NCI-H1930 (cell line): ENCODE measurements at regions not wholly inside any gene's neighbourhood (a gene's known extent, or its start where the extent isn't known, plus 50 kb on each side); places are given as distances from the start of the nearest gene placed in this dataset.
"Not testable (repeated sequence)": the region's sequence is repeated elsewhere in the genome, so short reads cannot be mapped to it uniquely, and the experiment has no call there.

ENCODE experiments used
- DNase-seq, 2 experiments: peaks; one replicate each; lab custom pipeline; 2025; lab: John Stamatoyannopoulos, UW

DNA sequence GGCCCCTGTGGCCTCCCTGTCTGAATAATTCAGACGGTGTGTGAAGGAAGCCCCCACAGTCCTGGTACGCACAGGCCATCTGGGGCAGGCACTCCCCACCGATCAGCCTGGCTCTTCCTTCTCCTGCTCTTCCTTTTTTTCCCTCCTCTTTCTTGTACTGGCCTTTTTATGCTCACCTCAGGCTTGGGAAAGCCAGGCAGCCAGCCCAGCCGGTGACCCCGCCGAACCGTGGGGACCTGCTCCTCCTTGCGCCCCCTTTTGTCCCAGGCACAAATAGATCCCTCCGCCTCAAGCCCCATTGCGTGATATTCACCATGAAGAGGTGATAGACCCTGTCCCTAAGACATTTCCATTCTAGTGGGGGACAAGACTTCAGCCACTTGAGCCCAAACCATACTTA, 80.2 kb upstream of the BRD7 start:
- no peak for DNase-seq

DNA sequence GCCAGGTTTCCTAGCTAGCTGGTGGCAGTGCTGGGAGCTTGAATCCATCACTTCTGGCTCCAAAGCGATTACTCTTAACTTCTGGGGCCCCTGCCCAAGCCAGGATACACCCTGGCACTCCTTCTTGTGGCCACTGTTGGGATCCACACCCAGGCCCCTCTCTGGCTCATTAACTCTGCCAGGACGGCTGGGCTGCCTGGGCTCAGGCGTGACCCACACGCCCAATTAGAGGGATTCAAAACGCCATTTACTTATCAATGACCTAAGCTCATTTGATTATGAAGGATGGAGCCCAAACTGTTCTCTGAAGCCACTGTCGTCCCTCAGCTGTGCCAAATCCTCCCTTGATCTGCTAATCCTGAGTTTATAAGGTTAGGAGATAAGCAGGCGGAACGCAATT, 79.7 kb upstream of the BRD7 start:
- DNase-seq, result no peak

DNA sequence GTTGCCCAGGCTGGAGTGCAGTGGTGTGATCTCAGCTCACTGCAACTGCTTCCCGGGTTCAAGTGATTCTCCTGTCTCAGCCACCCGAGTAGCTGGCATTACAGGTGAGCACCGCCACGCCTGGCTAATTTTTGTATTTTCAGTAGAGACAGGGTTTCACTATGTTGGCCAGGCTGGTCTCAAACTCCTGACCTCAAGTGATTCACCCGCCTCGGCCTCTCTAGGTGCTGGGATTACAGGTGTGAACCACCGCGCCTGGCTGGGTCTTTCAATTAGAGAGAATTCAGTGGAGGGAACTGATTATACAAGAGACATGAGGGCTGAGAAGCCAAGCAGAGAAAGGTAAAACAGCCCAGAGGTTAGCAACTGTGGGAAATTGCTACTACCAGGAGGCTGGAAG, 78.6 kb upstream of the BRD7 start:
- not testable (repeated sequence) for DNase-seq

DNA sequence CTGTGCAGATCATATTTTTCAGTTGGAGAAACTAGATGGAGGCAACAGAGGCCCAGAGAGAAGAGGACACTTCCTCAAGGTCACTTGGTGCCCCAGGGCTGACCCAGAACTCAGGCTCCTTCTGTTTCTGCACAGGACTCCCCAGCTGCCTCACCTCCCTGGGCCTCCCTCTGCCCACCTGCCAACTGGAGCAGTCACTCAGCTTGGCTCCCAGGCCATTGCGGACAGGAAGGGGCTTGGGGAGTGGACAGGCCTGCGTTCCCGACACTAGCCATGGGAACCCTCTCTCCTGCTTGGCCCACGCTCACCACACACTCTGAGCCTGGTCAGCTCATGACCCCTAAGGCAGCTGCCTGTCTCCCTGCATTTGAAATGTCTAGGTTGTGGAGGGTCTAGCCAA, 78.1 kb upstream of the BRD7 start:
- DNase-seq, result no peak

DNA sequence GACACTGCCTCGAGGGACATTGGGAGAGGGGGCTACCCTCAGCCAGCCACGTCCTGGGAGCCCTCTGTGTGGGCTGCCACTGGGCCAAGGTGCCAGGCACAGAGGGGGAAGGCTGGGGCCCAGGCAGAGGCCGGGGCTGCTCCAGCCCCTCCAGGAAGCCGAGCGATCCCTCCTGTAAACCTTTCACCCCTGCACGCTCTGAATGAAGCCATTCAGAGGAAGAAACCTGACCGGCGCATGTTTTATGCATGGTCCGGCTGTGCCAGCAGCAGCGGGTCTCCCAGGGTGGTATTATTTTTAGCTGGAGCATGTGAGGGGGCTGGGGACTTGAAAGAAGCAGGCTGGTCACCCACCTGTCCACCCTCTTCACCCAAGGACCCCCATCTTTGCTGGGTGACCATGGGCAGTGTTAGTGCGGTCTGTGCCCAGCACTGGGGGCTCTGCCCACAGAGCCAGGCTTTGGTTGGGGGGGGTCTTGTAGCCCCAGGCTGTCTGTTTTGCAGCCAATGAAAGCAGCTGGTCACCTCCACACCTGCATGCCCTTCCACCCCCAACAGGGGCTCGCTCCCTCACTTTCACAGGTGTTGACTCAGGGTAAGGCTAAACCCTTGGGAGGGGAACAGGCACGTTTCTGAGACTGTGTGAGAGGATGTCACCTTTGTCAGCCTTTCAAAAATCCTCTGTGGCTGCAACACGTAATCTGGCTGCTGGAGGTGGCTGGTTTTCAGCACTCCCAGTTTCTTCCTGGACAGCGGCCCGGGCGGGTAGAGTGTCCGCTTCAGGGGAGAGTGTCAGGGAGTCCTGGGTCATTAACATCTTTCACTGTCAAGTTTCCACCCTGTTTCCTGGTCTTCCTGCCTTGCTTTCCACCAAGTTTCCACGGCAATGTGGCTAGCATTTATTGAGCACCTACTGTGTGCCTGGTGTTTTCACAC, 77.1 kb upstream of the BRD7 start:
- no peak for DNase-seq

DNA sequence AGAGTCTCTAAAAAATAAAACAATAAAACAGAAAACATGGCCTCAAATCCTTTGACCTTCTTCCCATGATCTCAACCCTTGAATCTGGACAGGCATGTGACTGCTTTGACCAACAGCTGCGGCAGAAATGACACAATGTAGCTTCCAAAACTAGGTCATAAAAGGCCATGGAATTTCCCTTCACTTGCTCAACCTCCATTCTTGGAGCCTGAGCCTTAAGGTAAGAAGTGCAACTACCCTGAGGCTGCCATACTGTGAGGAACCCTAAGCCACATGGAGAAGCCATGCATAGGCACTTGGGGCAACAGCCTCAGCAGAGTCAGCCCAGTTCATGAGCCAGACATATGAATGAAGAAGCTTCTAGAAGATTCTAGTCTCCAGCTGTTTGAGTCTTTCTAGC, 75.7 kb upstream of the BRD7 start:
- DNase-seq, result no peak

DNA sequence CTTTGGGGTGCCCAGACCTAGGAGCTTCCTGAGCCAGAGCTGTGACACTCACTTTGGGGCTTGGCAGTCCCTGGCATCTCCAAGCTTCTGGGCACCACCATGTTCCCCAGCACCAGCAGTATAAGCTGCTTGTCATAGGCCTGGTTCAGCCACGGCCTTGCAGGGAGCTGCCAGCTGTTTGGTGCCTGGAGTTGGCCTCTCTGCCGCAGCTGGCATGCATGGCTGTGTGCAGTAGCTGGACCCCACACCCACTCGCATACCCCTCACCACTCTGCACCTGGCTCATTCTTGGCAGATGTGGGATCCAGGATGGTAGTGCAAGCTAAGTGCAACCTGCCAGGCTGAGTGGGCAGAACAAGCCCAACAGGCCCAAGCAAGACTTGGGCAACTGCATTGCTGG, 73.4 kb upstream of the BRD7 start:
- no peak for DNase-seq

DNA sequence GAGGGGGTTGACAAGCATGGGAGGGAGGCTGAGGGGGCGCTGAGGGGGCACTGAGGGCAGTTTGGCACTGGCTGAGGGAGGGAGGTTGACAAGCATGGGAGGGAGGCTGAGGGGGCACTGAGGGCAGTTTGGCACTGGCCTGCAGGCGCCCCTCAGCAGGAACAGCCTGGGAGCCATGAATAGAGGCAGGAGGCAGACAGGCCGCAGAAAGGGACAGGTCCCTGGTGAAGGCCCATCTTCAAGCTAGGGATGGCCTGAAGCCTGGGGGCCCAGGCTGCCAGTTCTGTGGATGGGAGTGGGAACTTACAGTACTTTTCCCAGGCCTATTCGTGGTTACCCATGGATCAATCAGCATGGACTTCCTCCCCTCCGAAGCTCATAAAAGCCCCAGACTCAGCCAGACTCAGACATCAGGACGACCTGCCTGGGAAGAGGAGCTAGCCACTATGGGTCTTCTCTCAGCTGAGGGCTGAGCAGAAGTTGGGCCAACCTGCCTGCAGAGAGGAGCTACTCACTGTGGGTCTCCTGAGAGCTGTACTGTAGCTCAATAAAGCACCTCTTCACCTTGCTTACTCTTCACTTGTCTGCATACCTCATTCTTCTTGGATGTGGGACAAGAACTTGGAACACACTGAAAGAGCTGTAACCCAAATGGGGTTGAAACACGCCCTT, 72.8 kb upstream of the BRD7 start:
- no peak for DNase-seq

DNA sequence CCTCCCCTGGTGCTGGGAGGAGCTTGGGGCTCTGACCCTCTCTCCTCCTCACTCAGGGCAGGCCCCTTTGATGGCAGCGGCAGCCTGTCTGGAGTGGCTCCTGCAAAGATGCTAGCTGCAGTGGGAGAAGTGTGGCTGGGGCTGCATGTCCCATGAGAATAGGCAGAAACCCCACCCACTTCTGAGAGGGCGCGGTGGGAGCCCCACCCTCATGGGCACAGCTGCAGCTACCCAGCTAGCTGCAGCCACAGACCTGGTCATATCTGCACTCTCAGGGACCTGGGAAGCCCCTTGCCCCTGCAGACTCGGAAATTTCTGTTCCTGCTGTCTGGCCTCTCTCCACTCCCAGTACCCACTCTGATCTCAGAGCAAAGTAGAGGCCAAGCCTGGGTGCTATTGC, 72.2 kb upstream of the BRD7 start:
- no peak for DNase-seq

DNA sequence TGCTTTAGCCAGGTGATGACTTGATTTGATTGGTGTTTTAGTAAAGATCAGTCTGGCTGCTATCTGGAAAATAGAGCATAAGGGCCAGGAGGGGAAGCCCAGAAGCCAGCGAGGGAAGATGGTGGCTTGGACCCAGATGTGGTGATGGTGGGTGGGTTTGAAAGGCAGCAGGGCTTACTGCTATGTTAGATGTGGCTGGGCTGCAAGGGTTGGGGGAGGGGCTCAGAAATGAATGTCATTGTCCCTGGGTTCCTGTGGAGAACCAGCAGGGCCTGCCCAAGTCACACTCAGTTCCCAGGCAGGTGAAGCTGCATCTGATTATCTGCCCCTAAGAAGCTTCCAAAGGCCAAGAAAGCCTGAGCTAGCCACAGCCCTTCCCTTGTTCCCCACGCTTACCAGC, 71.7 kb upstream of the BRD7 start:
- no peak for DNase-seq

DNA sequence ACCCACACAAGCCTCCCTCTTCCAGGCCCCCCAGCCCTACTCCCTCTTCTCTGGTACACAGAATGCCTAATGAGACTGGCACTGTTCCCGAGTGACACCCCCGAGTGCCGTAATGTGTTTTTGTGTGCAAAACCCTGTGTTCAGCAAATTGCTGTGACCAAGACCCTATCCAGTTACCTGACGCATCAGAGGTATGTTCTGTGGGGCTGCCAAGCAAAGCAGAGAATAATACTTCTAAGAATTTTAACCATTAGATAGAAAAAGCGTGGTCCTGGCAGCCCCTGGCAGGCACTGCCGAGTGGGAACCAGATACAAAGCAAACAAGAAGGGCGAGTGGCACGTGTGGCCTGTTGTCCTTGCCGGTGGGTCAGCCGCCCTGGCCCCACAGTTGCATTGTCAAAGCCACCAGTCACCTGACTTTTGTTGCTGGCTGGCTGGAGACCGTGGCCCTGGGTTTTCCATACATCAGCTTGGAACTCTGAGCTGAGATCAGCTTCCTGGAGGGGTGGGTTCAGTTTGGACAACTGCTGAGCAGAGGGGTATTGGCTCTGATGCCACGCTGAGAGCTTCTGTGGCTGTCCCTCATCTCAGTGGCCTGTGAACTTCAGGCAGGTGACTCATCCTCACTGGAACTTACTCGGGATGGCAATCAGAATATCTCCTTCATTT, 69.1 kb upstream of the BRD7 start:
- DNase-seq, result no peak

DNA sequence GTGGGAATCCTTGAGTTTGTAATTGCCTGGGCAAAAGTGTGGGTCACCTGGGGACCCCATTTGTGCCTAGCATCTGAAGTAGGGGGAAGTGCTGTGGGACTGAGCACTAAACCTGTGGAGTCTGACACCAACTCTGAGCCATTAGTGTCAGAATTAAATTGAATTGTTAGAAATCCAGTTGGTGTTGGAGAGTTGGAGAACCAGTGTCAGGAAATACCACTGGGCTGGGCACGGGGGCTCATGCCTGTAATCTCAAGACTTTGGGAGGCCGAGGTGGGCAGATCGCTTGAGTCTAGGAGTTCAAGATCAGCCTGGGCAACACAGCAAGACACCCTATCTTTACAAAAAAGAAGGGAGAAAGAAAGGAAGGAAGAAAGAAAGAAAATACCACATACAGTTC, 67.5 kb upstream of the BRD7 start:
- DNase-seq, result no peak

DNA sequence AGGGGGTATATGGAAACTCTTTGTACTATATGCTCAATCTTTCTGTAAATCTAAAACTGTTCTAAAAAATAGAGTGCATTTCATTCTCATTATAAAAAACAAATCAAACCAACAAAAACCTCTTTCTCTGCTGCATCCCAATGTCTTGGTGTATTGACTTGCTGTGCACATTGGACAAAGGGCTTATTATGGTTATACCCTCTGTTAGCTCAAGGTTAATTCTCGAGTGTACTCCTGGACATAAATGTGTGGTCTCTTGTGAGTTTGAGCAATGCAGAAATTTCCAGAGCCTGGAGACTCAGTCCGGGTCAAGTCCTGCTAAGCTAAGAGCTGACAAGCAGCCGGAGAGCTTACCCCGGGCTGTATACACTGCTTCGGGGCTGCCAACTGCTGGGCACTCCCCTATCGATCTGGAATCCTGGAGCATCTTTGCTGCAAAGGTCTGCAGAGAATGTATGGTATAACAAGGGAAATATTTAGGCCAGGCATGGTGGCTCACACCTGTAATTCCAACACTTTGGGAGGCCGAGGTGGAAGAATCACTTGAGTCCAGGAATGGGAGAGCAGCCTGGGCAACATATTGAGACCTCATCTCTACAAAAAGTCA, 66.2 kb upstream of the BRD7 start:
- no peak for DNase-seq

DNA sequence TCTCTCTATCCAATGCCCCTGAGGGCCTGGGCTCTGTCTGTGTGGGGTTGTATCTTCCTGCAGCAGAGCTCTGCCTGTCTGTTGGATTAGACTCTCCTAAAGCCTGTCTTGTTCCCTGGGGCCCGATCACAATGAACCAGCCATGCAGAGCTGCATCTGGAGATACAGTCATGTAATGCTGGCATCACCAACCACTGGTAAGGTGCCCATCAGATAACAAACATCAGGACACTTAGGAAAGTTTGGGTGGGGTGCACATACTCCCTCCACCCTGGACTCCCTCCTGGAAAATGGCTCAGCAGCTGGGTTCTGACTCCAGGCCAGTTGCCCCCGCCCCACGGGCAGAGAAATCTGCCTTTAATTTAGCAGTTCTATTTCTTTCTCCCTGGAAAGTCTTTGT, 61.3 kb upstream of the BRD7 start:
- DNase-seq, result no peak

DNA sequence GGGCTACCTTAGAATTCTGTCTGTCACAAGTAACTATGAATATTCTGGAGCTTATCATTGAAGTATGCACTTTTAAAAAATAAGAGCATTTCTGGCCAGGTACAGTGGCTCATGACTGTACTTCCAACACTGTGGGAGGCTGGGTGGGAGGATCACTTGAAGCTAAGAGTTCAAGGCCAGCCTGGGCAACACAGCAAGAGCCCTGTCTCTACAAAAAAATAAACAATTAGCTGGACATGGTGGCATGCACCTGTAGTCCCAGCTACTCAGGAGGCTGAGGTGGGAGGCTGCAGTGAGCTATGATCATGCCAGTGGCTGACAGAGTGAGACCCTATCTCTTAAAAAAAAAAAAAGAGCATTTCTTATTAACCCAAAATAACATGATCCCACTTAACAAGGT, 60.0 kb upstream of the BRD7 start:
- DNase-seq, result no peak

DNA sequence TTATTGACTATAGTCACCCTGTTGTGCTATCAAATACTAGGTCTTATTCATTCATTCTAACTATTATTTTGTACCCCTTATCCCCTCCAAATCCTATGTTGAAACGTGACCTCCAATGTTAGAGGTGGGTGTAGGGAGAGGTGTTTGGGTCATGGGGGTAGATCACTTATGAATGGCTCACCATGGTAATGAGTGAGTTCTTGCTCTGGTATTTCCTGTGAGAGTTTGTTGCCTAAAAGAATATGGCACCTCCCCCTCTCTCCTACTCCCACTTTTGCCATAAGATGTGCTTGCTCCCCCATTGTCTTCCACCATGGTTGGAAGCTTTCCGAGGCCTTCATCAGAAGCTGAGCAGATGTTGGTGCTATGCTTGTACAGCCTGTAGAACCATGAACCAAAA, 59.3 kb upstream of the BRD7 start:
- DNase-seq, result no peak

DNA sequence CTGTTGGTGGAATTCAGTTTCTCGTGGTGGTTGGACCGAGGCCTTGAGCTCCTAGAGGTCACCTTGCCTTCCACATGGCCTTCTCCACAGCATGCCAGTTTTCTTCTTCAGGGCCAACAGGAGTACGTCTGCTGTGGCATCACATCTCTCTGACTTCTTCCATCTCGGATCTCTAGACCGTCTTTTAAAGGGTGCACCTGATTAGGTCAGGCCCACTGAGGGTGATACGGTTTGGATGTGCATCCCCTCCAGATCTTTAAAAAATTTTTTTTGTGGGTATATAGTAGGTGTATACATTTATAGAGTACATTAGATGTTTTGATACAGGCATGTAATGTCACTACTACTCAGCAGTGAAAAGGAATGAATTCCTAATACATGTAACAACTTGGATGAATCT, 58.3 kb upstream of the BRD7 start:
- DNase-seq, result no peak

DNA sequence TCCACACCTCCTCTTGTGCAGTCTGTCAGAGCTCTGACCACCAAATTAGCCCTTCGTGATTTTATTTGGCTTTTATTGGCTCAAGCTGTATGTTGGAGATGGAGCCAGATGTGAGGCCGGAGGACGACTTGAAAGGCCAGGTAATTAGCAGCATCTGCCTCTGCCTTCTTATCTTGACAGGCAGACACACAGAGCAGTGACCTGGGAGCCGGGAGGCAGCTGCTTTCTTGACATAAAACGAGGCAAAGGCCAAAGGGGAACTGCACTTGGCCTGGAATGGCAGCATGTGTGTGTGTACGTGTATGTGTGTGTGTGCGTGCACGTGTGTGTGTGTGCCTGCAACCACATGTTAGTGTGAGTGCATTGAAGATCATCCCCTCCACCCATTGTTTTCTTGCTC, 56.9 kb upstream of the BRD7 start:
- no peak for DNase-seq

DNA sequence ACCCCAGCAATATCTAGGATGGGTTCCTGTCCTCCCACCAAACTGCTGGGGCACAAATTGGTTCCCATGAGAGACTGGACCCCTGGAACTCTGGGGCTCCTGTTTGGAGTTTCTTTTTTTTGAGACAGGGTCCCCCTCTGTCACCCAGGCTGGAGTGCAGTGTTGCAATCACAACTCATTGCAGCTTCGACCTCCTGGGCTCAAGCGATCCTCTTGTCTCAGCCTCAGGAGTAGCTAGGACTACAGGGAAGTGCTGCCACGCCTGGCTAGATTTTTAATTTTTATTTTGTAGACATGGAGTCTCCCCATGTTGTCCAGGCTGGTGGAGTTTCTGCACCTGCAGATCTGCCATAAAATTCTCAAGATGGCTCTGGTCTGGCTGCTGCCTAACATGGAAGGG, 56.3 kb upstream of the BRD7 start:
- DNase-seq, result no peak

DNA sequence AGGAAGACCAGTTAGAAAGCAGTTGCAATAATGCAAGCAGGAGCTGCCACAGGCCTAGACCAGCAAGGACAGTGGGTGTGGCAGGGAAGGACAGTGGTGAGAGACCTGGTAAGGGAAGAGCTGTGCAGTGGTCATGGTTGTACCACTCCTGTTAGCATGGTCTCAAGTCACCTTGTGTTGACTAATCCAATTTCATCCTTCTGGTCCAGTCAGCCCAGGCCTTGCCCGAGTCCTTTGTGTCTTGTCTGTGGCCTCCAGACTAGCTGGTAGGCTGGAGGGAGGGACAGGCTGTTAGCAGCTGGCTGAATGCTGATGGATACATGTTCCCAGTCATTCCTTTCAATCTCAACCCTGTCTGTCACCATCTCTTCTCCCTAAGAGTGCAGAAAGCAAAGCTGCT, 54.1 kb upstream of the BRD7 start:
- DNase-seq, result no peak

DNA sequence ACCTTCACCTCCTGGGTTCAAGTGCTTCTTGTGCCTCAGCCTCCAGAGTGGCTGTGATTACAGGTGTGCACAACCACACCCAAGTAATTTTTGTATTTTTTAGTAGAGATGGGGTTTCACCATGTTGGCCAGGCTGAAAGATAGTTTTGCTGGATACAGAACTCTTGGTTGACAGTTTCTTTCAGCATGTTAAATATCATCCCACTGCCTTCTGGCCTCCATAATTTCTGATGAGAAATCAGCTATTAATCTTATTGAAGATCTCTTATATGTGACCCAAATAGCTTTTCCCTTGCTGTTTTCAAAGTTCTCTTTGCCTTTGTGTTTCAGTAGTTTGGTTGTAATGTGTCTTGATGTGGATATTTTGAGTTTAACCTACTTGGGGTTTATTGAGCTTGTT, 50.3 kb upstream of the BRD7 start:
- DNase-seq, result no peak
